Activated T-cell treated with anti-CD3 and anti-CD28 coated beads, Interleukin-2, amount 50 U/mL, for 72 hours (primary cell): ENCODE measurements at regions not wholly inside any gene's neighbourhood (a gene's known extent, or its start where the extent isn't known, plus 50 kb on each side); places are given as distances from the start of the nearest gene placed in this dataset.
"Not testable (repeated sequence)": the region's sequence is repeated elsewhere in the genome, so short reads cannot be mapped to it uniquely, and the experiment has no call there.

ENCODE experiments used
- ATAC-seq, 2 donors: fragments of 150-1000 bp; cut with Tn5 transposase; replicated peaks in 1 of 2; 2 replicates each; pipeline ENCODE4 v1.10.0; 2021; ENCODE audit warnings: moderate library complexity in 2 of 2, mild to moderate bottlenecking in 1 of 2
- DNase-seq, 2 donors: peaks; one replicate each; pipeline ENCODE4 v3.0.0; 2021 to 2022; ENCODE audit warnings: mixed read lengths in 1 of 2
- H3K27ac Mint-ChIP-seq: one replicate; pipeline ENCODE4 v1.8.0; 2022; ENCODE audit warnings: mild to moderate bottlenecking, moderate library complexity, mixed read lengths
- H3K27me3 Mint-ChIP-seq: one replicate; pipeline ENCODE4 v1.8.0; 2022; ENCODE audit warnings: low read depth, mixed read lengths
- H3K36me3 Mint-ChIP-seq, 2 donors: one replicate each; pipeline ENCODE4 v1.8.0; 2022; ENCODE audit warnings: mixed read lengths in 2 of 2, mild to moderate bottlenecking in 1 of 2; ENCODE audit not compliant: insufficient read depth in 2 of 2
- H3K4me1 Mint-ChIP-seq: one replicate; pipeline ENCODE4 v1.8.0; 2022; ENCODE audit warnings: low read depth, mixed read lengths
- H3K4me3 Mint-ChIP-seq, 2 donors: one replicate each; pipeline ENCODE4 v1.8.0; 2022; ENCODE audit warnings: mild to moderate bottlenecking in 2 of 2, mixed read lengths in 2 of 2, moderate library complexity in 2 of 2
- H3K9me3 Mint-ChIP-seq, 2 donors: one replicate each; pipeline ENCODE4 v1.8.0; 2022; ENCODE audit warnings: mixed read lengths in 2 of 2

DNA sequence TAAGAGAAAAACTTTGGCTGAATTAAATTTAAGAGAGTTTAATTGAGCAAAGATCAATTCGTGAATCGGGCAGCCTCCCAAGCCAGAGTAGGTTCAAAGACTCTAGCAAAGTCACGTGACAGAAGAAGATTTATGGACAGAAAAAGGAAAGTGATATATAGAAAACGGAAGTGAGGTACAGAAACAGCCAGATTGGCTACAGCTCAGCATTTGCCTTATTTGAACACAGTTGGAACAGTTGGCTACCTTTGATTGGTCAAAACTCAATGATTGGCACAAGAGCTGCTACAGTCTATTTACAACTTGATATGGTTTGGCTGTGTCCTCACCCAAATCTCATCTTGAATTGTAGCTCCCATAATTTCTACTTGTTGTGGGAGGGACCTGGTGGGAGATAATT, 102.6 kb downstream of the PLG start:
- DNase-seq (no peak), ATAC-seq (no peak)
- H3K27me3 Mint-ChIP-seq: no peaks in the 10 kb centered on the region
- H3K9me3 Mint-ChIP-seq: peaks cover under 1 to 4% of the 10 kb centered on the region in 2 donors
- peaks cover 2% of the 10 kb centered on the region in 2 donors for H3K36me3 Mint-ChIP-seq
- H3K27ac Mint-ChIP-seq: no peak overlapping the region
- H3K4me3 Mint-ChIP-seq: no peak overlapping the region
- no peaks in the 10 kb centered on the region for H3K4me1 Mint-ChIP-seq

DNA sequence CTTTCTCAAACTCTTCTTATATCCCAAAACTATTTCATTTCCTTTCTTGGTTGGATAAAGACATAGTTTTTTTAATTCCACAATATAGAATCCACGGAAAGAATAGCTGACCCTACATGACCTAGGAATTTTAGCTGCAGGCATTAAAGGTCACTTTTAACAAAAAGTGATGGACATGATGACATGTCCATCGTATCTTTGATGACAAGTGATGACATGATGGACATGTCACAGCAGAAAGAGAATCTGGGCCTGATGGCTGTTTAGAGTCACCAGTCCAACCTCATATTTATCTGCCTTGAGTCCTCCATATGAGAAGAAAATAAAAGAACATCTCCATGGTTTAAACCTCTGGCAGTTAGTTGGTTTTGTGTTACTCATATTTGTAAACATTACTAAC, 106.2 kb downstream of the PLG start:
- DNase-seq (no peak), ATAC-seq (no peak)
- H3K4me1 Mint-ChIP-seq: no peaks in the 10 kb centered on the region
- no peaks in the 10 kb centered on the region for H3K36me3 Mint-ChIP-seq
- no peak overlapping the region for H3K4me3 Mint-ChIP-seq
- no peak overlapping the region for H3K27ac Mint-ChIP-seq
- no peaks in the 10 kb centered on the region for H3K27me3 Mint-ChIP-seq
- H3K9me3 Mint-ChIP-seq: peaks cover 0 to 1% of the 10 kb centered on the region in 2 donors

DNA sequence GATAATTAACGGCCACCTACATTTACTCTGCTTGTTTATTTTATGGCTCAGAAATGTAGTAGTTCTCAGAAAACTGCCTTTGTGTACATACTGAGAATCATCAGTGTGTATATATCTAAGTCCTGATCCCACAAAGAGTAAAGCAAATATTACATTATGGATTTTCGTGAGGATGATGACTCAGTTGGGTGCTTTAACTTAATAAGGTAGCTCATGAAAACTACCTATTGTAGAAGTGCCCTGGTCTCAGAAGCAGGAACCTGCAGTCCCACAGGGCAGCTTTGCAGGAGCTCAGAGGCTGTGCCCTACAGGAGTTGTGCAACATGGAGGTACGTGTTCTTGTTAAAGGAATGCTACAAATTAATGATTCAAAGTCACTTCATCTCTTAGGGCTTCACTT, 108.2 kb downstream of the PLG start:
- no peaks in the 10 kb centered on the region for H3K27me3 Mint-ChIP-seq
- no peaks in the 10 kb centered on the region for H3K4me1 Mint-ChIP-seq
- no peak overlapping the region for H3K27ac Mint-ChIP-seq
- no peaks in the 10 kb centered on the region for H3K9me3 Mint-ChIP-seq
- H3K4me3 Mint-ChIP-seq: no peak overlapping the region
- no peak for ATAC-seq
- no peaks in the 10 kb centered on the region for H3K36me3 Mint-ChIP-seq
- DNase-seq: no peak

DNA sequence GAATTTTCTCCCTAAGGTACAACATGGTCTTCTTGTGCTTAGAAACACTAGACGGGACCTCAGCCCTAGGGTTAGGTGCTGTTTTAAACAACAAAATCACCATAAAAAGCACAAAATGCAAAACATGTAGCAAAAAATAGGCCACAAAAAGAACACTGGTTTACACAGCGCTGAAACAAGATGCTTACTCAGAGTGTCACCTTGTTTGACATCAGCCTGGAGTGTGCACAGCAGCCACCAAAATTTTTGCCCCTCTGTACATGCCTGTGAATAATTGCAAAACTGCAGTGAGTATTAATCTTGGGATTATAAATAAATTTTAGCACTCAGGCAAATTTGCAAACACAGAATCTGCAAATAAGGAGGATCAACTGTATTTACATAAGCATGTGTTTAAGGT, 110.1 kb downstream of the PLG start:
- H3K27me3 Mint-ChIP-seq: no peaks in the 10 kb centered on the region
- H3K4me3 Mint-ChIP-seq: no peak overlapping the region
- no peak for DNase-seq
- ATAC-seq: no peak
- H3K9me3 Mint-ChIP-seq: no peaks in the 10 kb centered on the region
- H3K36me3 Mint-ChIP-seq: no peaks in the 10 kb centered on the region
- no peak overlapping the region for H3K27ac Mint-ChIP-seq
- H3K4me1 Mint-ChIP-seq: no peaks in the 10 kb centered on the region

DNA sequence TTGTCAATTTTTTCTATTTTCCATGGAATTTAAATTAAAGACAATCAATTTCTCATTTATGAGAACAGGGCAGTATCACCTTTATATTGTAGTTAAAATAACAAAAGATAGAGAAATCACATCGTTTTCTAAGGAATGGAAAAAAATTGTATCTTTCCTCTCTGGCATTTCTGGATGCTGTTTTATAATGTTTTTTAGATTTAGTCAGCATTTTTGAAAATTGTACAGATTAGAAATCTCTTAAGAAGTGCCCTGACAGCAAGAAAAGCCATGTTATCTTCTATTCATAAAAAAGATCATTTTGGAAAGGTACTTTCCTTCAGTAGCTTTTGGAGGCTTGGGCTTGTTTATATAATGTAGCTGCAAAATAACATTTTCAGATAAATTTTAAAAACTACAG, 116.9 kb downstream of the PLG start:
- Mint-ChIP-seq H3K4me3 (no peak overlapping the region), H3K27me3 (no peaks in the 10 kb centered on the region), H3K4me1 (no peaks in the 10 kb centered on the region), H3K36me3 (peaks cover 0 to 1% of the 10 kb centered on the region in 2 donors), H3K27ac (no peak overlapping the region), H3K9me3 (peaks cover 3 to 7% of the 10 kb centered on the region in 2 donors)
- DNase-seq: no peak
- ATAC-seq: no peak

DNA sequence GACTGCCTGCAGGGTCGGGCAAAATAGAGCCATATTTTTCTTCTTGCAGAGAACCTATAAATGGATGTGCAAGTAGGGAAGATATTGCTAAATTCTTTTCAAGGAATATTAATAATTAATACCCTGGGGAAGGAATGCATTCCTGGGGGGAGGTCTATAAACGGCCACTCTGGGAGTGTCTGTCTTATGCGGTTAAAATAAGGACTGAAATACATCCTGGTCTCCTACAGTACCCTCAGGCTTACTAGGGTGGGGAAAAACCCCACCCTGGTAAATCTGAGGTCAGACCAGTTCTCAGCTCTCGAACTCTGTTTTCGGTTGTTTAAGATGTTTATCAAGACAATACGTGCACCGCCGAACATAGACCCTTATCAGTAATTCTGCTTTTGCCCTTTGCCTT, 118.6 kb downstream of the PLG start:
- ATAC-seq, H3K27ac Mint-ChIP-seq, H3K27me3 Mint-ChIP-seq, H3K36me3 Mint-ChIP-seq, H3K9me3 Mint-ChIP-seq, H3K4me1 Mint-ChIP-seq, DNase-seq, H3K4me3 Mint-ChIP-seq: not testable (repeated sequence)

DNA sequence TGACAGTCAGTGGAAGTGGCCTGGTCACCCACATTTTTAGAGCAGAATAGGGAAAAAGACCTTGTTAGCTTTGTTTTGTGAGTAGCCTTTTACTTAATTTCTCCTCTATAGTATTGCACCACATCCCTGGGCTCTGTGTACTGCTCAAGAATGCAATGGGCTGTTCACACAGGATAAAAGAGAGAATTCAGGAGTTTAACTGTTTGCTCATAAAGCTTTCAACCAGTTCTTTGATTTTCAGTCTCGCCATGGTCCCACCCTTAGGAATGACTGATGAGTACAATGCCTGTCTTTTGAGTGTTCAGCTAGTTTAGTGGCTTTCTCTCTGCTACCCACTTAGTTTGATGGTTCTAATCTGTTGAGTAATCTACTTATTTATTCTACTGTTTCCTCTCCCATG, 129.7 kb downstream of the PLG start:
- DNase-seq (no peak), ATAC-seq (no peak)
- Mint-ChIP-seq H3K4me3 (no peak overlapping the region), H3K36me3 (no peaks in the 10 kb centered on the region), H3K27ac (no peak overlapping the region), H3K9me3 (no peaks in the 10 kb centered on the region), H3K27me3 (no peaks in the 10 kb centered on the region), H3K4me1 (no peaks in the 10 kb centered on the region)

DNA sequence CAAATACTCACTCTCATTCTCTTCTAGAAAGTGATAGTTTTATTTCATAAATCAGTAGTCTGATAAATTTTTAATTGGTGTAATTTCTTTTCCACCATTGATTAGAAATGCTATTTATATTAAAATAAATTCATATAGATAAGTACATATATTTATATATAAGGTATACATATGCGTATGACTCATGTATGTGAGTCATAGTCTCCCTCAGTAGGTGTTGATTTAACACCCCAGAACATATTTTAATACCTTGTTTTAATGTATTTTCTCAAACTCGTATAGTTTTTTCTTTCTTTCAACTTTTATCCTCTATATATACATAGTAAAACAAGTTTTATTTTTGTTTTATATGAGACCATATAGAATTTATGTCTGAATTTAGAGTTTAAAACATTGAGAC, 130.4 kb downstream of the PLG start:
- H3K36me3 Mint-ChIP-seq: no peaks in the 10 kb centered on the region
- H3K4me3 Mint-ChIP-seq: no peak overlapping the region
- no peaks in the 10 kb centered on the region for H3K4me1 Mint-ChIP-seq
- ATAC-seq: no peak
- H3K27ac Mint-ChIP-seq: no peak overlapping the region
- no peaks in the 10 kb centered on the region for H3K9me3 Mint-ChIP-seq
- no peaks in the 10 kb centered on the region for H3K27me3 Mint-ChIP-seq
- DNase-seq: no peak

DNA sequence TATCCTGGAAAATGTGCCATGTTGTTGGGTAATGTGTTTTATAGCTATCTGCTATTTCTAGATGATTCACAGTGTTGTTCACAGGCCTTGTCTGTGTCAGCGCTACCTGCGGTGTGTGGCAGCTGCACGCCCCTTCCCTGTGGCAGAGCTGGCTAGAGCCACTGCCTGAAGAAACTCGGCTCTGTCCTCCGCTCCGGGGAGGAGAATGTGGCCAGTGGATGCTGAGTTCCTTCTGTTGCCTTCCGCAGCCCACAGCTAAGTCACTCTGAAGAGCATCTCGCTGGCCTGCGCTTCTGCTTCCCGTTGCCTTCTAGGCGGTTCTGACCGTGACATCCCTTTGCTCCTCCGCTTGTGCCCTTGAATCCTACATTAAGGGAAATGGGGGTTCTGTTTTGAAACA, 135.1 kb downstream of the PLG start:
- DNase-seq (no peak), ATAC-seq (no peak)
- no peaks in the 10 kb centered on the region for H3K36me3 Mint-ChIP-seq
- no peaks in the 10 kb centered on the region for H3K27me3 Mint-ChIP-seq
- no peak overlapping the region for H3K27ac Mint-ChIP-seq
- no peak overlapping the region for H3K4me3 Mint-ChIP-seq
- no peaks in the 10 kb centered on the region for H3K4me1 Mint-ChIP-seq
- no peaks in the 10 kb centered on the region for H3K9me3 Mint-ChIP-seq

DNA sequence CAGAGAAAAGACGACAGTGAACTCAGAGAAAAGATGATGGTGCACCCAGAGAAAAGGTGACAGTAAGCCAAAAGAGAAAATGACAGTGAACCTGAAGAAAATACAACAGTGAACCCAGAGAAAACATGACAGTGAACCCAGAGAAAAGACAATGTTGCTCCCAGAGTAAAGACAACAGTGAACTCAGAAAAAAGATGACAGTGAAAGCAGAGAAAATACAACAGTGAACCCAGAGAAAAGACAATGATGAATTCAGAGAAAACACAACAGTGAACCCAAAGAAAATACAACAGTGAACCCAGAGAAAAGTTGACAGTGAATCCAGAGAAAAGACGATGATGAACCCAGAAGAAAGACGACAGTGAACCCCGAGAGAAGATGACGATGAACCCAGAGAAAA, 140.5 kb upstream of the MAP3K4 start:
- DNase-seq: no peak
- Mint-ChIP-seq H3K27me3 (no peaks in the 10 kb centered on the region), H3K4me1 (no peaks in the 10 kb centered on the region), H3K36me3 (no peaks in the 10 kb centered on the region), H3K9me3 (no peaks in the 10 kb centered on the region), H3K4me3 (no peak overlapping the region), H3K27ac (no peak overlapping the region)
- no peak for ATAC-seq

DNA sequence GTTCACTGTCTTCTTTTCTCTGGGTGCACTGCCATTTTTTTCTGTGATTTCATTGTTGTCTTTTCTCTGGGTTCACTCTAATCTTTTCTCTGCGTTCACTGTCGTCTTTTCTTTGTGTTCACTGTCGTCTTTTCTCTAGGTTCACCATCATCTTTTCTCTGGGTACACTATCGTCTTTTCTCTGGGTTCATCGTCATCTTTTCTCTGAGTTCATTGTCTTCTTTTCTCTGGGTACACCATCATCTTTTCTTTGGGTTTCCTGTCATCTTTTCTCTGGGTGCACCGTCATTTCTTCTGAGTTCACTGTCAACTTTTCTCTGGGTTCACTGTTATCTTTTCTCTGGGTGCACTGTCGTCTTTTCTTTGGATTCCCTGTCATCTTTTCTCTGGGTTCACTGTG, 137.6 kb upstream of the MAP3K4 start:
- Mint-ChIP-seq H3K27ac (no peak overlapping the region), H3K4me3 (no peak overlapping the region), H3K36me3 (no peaks in the 10 kb centered on the region), H3K9me3 (no peaks in the 10 kb centered on the region), H3K4me1 (no peaks in the 10 kb centered on the region), H3K27me3 (no peaks in the 10 kb centered on the region)
- ATAC-seq (no peak), DNase-seq (no peak)

DNA sequence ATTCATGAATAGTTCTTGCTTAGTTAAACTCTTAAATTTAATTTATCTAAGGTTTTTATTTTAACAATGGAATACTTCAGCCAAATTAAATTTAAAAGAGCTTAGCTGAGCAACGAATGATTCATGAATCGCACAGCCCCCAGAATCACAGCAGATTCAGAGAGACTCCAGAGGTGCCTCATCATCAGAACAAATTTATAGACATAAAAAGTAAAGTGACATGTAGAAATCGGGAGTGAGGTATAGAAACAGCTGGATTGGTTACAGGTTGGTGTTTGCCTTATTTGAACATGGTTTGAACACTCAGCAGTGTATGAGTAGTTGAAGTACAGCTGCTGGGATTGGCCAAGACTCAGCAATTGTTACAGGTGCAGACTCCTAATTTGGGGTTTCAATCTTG, 132.7 kb upstream of the MAP3K4 start:
- Mint-ChIP-seq H3K4me3 (no peak overlapping the region), H3K27me3 (no peaks in the 10 kb centered on the region), H3K9me3 (no peaks in the 10 kb centered on the region), H3K36me3 (no peaks in the 10 kb centered on the region), H3K4me1 (no peaks in the 10 kb centered on the region), H3K27ac (no peak overlapping the region)
- DNase-seq: no peak
- no peak for ATAC-seq

DNA sequence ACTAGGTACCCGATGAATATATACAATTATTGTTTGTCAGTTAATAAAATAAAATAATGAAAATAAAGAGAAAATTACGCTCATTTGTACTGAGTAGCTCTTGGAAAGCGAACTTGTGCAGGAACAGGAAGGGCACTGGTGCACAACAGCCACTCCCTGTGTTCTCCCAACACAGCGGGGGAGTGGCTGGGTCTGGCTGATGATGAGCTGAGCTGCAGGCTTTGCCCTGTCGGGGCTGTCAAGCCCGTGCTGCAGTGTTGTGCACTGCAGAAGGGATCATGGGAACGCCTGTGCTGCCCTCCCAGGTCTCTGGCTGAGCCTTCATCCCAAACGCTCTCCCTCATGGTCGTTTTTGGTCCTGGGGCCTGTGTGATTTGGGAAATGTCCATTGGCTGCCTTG, 131.7 kb upstream of the MAP3K4 start:
- ATAC-seq (no peak), DNase-seq (no peak)
- Mint-ChIP-seq H3K27me3 (no peaks in the 10 kb centered on the region), H3K36me3 (no peaks in the 10 kb centered on the region), H3K9me3 (no peaks in the 10 kb centered on the region), H3K4me3 (no peak overlapping the region), H3K4me1 (no peaks in the 10 kb centered on the region), H3K27ac (no peak overlapping the region)

DNA sequence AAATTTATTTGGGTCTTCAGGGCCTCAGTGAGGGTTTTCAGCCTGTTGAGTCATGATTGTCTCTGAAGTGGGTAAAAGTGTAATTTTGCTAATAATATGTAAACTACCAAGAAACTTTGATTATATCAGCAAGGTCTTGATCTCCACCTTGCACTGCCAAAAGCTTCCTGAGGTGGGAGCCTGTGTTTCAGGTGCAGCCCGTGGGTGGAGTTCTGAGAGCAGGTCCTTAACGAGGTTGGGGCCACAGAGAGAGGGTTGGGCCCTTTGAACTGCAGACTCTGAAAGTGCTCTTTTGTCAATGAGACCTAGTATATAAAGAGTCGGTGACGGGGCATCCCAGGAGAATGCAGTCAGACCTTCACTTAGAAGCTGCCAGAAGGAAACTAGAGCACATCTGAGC, 129.7 kb upstream of the MAP3K4 start:
- DNase-seq (no peak), ATAC-seq (no peak)
- no peaks in the 10 kb centered on the region for H3K27me3 Mint-ChIP-seq
- H3K27ac Mint-ChIP-seq: no peak overlapping the region
- no peaks in the 10 kb centered on the region for H3K9me3 Mint-ChIP-seq
- H3K4me1 Mint-ChIP-seq: no peaks in the 10 kb centered on the region
- no peaks in the 10 kb centered on the region for H3K36me3 Mint-ChIP-seq
- no peak overlapping the region for H3K4me3 Mint-ChIP-seq

DNA sequence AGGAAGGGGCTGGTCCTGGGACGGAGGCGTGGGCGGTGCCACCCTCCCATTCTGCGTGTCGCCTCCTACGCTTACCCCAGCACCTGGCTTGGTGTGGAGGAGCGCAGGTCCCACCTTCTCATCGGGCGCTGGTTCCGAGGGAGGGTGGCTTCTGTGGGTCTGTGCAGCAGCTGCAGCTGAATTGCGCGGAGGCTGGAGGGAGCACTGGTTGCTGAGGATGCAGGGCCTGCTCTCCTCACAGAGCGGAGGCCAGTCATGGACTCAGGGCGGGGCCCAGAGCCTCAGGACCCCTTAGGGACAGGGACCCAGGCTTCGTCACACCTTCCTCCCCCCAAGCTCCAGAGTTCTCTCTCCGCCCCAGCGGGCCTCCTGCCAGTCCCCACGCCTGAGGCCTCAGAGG, 127.8 kb upstream of the MAP3K4 start:
- H3K4me1 Mint-ChIP-seq: no peaks in the 10 kb centered on the region
- no peaks in the 10 kb centered on the region for H3K9me3 Mint-ChIP-seq
- no peak overlapping the region for H3K4me3 Mint-ChIP-seq
- no peak overlapping the region for H3K27ac Mint-ChIP-seq
- ATAC-seq (no peak), DNase-seq (no peak)
- H3K36me3 Mint-ChIP-seq: no peaks in the 10 kb centered on the region
- no peaks in the 10 kb centered on the region for H3K27me3 Mint-ChIP-seq
